ENCODE measurements at regions not wholly inside any gene's neighbourhood (a gene's known extent, or its start where the extent isn't known, plus 50 kb on each side); places are given as distances from the start of the nearest gene placed in this dataset.

DNA sequence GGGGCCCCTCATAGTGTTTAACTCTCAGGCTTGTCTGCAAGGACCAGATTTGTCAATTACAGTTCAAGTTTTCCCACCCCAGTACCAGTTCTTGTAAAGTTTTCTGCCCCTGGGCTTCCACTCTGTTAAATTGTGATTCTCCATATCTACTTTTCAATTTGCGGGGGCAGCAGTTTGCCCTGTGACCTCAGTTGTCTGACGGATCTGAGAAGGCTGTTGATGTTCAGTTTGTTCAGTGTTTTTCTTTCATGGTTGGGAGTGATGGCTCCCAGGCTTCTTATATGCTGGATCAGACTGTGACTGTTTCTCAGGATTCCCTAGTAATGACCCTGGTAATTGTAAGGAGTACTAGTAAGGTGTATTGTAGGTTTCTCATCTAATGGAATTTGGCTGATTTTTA, 101.0 kb upstream of the GGTLC1 start:
- no peaks in the 10 kb centered on the region for H3K4me1 ChIP-seq (replicated peaks)
- intact Hi-C loops (cut with DNase I), result no loop called here
- DNase-seq (ENCODE audit: low spot score), result no peak
- no peak overlapping the region for H3K27ac ChIP-seq
- H3K27me3 ChIP-seq (replicated peaks; ENCODE audit: insufficient read depth), result no peaks in the 10 kb centered on the region
- 66% methylated on average over 2 of the region's 2 CpGs for WGBS
- no peak overlapping the region for H3K4me3 ChIP-seq
- no peaks in the 10 kb centered on the region for H3K9me3 ChIP-seq
- no peaks in the 10 kb centered on the region for H3K36me3 ChIP-seq
- TF ChIP-seq, protein P1, sequence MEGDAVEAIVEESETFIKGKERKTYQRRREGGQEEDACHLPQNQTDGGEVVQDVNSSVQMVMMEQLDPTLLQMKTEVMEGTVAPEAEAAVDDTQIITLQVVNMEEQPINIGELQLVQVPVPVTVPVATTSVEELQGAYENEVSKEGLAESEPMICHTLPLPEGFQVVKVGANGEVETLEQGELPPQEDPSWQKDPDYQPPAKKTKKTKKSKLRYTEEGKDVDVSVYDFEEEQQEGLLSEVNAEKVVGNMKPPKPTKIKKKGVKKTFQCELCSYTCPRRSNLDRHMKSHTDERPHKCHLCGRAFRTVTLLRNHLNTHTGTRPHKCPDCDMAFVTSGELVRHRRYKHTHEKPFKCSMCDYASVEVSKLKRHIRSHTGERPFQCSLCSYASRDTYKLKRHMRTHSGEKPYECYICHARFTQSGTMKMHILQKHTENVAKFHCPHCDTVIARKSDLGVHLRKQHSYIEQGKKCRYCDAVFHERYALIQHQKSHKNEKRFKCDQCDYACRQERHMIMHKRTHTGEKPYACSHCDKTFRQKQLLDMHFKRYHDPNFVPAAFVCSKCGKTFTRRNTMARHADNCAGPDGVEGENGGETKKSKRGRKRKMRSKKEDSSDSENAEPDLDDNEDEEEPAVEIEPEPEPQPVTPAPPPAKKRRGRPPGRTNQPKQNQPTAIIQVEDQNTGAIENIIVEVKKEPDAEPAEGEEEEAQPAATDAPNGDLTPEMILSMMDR (IDR thresholded peaks at IDR 0.05), result no peak
- no peak for TF ChIP-seq POLR2AphosphoS5 (IDR thresholded peaks at IDR 0.05)
- no peak for TF ChIP-seq POLR2A (IDR thresholded peaks at IDR 0.05)

DNA sequence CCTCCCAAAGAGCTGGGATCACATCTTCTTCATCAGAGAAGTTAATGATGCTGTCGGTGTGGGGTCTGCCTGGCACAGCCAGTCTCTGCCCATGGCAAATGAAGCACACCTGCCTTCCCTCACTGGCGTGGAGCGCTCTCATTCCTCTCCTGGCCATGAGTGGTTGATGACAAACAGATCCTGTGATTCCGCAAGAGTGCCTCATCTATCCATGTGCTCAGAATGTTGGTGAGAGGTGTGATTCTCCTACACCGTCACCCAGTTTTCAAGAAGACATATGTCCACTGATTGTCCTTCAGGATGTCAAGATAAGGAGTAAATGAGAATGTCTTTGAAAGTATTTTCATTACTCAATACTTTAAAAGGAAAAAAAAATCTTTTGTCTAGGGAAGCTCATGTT, 97.5 kb upstream of the GGTLC1 start:
- no peaks in the 10 kb centered on the region for H3K4me1 ChIP-seq (replicated peaks)
- no peak for TF ChIP-seq POLR2AphosphoS5 (IDR thresholded peaks at IDR 0.05)
- TF ChIP-seq POLR2A (IDR thresholded peaks at IDR 0.05), result no peak
- TF ChIP-seq, protein P1 (IDR thresholded peaks at IDR 0.05), result no peak
- WGBS, result 93% methylated on average over 5 of the region's 5 CpGs
- H3K27ac ChIP-seq, result no peak overlapping the region
- no peaks in the 10 kb centered on the region for H3K9me3 ChIP-seq
- H3K27me3 ChIP-seq (replicated peaks; ENCODE audit: insufficient read depth), result no peaks in the 10 kb centered on the region
- no peak for DNase-seq (ENCODE audit: low spot score)
- H3K4me3 ChIP-seq, result no peak overlapping the region
- intact Hi-C loops (cut with DNase I), result no loop called here
- H3K36me3 ChIP-seq, result no peaks in the 10 kb centered on the region

DNA sequence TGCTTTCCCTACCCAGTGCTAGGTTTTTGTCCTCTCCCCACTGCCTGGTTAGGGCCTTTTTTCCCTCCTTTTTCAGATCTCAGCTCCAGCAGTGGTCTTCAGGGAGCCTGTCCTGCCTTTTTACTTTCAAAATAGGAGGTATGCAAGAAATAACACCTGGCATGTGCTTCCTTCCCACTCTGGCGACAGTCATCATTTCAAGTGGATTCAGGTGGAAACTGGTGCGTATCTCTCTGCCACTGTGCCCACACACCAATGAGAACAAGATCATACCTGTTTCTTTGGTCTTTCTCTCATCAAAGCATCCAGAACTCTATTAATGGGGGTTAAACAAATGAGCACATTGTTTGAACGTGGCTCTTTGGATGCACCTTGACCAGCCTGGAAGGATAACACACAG, 95.7 kb upstream of the GGTLC1 start:
- no peaks in the 10 kb centered on the region for H3K27me3 ChIP-seq (replicated peaks; ENCODE audit: insufficient read depth)
- H3K27ac ChIP-seq, result no peak overlapping the region
- TF ChIP-seq, protein P1 (IDR thresholded peaks at IDR 0.05), result no peak
- TF ChIP-seq POLR2AphosphoS5 (IDR thresholded peaks at IDR 0.05) (no peak), POLR2A (IDR thresholded peaks at IDR 0.05) (no peak)
- no peak for DNase-seq (ENCODE audit: low spot score)
- no peak overlapping the region for H3K4me3 ChIP-seq
- intact Hi-C loops (cut with DNase I), result no loop called here
- H3K9me3 ChIP-seq, result no peaks in the 10 kb centered on the region
- H3K36me3 ChIP-seq, result no peaks in the 10 kb centered on the region
- WGBS, result 37% methylated on average over 3 of the region's 3 CpGs
- no peaks in the 10 kb centered on the region for H3K4me1 ChIP-seq (replicated peaks)

DNA sequence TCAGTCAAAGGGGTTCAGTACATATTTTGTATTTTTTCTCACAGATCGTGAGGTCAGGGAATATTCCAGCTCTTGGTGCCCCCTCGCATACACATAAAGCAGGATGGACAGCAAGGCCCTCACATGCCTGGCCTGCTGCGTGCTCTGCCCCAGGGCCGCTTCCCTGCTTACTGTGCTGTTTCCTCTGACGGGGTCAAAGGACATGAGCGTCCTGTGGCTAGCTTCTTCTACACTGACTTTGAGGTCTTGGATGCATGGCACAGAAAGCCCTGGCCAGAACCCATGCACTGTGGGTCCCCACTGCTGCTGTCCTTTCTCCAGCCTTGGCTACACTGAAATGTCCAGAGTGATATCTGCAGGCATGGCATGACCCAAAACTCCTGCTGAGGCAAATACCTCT, 92.5 kb upstream of the GGTLC1 start:
- no peak for TF ChIP-seq POLR2A (IDR thresholded peaks at IDR 0.05)
- no peak for TF ChIP-seq POLR2AphosphoS5 (IDR thresholded peaks at IDR 0.05)
- TF ChIP-seq, protein P1 (IDR thresholded peaks at IDR 0.05), result no peak
- 92% methylated on average over 6 of the region's 6 CpGs for WGBS

DNA sequence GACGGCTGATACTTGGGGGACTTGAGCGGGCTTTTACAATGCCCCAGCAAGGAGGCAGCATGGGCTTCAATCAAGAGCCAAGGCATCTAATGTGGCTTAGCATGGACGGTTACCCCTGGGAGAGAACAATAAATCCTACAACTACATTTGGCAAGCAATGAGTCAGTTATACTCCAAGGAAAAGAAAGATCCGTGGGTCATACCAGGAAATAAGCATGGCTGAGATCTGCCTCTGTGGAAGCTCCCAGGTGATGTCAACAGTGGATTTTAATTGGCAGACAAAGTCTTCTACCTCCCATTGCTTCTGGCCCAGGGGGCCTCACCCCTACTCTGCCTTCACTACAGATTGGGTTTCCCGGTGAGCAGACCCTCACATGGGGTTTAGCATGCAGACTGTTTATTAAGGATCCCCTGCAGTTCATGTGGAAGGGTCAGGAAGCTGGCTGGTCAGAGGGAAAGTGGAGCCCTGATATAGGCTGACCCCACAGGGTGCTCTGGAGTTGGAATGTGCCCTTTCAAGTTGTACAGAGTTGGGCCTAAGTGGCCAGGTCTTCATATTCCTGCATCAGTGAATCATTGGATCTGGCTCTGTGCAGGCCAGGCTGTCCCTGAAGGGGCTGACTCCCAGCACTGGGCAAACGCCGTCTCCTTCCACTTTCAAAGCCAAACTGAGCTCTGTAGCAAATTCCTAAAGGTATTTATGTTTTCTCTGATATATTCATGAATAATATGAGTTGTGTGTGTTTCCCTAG, 91.3 kb upstream of the GGTLC1 start:
- no peak overlapping the region for H3K4me3 ChIP-seq
- no peak for DNase-seq (ENCODE audit: low spot score)
- intact Hi-C loops (cut with DNase I), result no loop called here
- H3K27me3 ChIP-seq (replicated peaks; ENCODE audit: insufficient read depth), result no peaks in the 10 kb centered on the region
- TF ChIP-seq, protein P1 (IDR thresholded peaks at IDR 0.05), result no peak
- TF ChIP-seq POLR2A (IDR thresholded peaks at IDR 0.05), result no peak
- TF ChIP-seq POLR2AphosphoS5 (IDR thresholded peaks at IDR 0.05), result no peak
- WGBS, result 75% methylated on average over 7 of the region's 7 CpGs
- H3K27ac ChIP-seq, result no peak overlapping the region
- H3K4me1 ChIP-seq (replicated peaks), result no peaks in the 10 kb centered on the region
- no peaks in the 10 kb centered on the region for H3K9me3 ChIP-seq
- H3K36me3 ChIP-seq, result no peaks in the 10 kb centered on the region

More for the DNA sequence above, 92.5 kb upstream of the GGTLC1 start:
- Histone ChIP-seq H3K36me3 (no peaks in the 10 kb centered on the region), H3K27ac (no peak overlapping the region), H3K4me3 (no peak overlapping the region), H3K4me1 (replicated peaks) (no peaks in the 10 kb centered on the region), H3K27me3 (replicated peaks; ENCODE audit: insufficient read depth) (no peaks in the 10 kb centered on the region), H3K9me3 (no peaks in the 10 kb centered on the region)
- DNase-seq (ENCODE audit: low spot score), result no peak
- intact Hi-C loops (cut with DNase I), result no loop called here

All from prostate gland (tissue), 2 donors.